Right forelimb (tissue), 1 donor: ENCODE measurements at regions not wholly inside any gene's neighbourhood (a gene's known extent, or its start where the extent isn't known, plus 50 kb on each side); places are given as distances from the start of the nearest gene placed in this dataset.
A peak's percentile ranks its signal among the peaks of the same experiment; 100 is the strongest.

Source experiments
- DNase-seq: peaks from one replicate; pipeline ENCODE4 v3.0.0-alpha.2; 2018

- no peak for DNase-seq
Measured at GRCh38 chr6:22006795-22007194, 290.0 kb downstream of the PRL start.

- no peak for DNase-seq
Measured at GRCh38 chr6:22007469-22007868, 289.4 kb downstream of the PRL start.

GRCh38 chr6:22008248-22008836 lies 288.5 kb downstream of the PRL start:
- no peak for DNase-seq

DNA sequence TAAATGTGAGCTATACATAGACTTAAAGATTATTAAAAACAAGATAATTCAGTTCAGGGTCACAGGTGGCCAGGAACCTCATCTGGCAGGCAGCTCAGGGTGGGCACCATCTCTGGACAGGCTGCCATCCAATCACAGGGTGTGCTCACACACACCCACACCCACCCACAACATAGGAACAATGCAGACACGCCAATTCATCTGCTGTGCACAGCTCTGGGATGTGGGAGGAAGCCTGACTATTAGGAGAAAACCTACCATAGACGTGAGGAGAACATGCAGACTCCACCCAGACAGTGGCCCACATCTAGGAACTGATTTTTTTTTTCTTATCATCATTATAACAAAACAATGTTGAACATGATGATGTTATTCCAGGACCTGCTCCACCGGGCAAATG lies 286.7 kb downstream of the PRL start:
- DNase-seq: no peak

GRCh38 chr6:22015216-22015615 lies 281.6 kb downstream of the PRL start:
- DNase-seq: no peak

DNA sequence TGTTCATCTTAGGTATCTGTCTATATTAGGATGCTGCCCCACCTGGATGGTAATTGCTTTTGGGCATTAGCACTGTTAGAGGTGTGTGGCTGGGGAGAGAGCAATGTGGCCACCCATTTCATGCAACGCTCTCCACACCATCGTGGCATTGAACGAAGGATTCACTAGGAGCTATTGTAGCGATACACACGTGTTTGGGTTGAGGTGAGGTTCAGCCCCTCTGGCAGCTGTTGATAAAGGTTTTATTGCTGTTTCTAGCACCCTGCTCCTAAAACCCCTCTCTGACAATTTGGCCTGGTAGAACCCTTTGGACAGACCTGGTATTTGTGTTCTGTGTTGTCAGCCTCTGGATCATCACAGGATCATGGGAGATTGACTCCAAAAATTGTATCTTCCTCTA lies 280.9 kb downstream of the PRL start:
- DNase-seq: no peak

DNA sequence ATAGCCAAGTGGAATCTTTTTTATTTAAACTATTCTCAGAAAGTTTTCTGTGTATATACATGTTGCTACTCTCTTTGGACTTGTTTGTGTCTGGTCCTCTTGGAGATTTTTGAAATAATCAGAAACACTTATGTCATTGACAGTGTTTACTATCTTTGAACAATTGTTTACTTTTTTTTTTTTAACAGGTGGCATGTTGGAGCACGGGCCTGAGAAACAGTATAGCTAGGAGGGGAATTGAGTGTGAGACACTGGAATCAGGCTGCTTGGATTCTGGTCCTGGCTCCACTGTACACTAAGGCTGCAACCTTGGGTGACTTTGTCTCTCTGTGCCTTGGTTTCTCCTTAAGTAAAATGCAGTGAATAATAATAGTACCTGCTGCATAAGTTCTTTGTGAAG lies 279.6 kb downstream of the PRL start:
- no peak for DNase-seq

DNA sequence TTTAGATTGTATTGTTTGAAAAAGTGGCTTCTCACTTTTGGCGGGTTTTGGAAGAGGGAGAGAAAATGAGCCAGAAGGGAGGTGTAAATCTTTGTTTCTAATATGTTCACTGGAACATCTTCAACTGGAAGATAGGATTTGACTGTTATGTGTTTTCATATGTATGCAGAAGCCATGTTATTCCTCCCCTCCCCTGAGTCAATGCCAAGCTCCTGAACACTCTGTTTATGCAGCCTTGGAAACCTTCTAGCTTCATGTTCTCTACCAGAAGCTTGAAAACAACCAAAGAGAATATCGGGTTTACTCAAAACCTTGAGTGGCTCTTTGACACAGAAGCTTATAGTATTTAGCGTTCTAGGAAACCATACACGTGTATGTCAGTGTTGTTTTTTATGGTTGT lies 279.1 kb downstream of the PRL start:
- DNase-seq: no peak

DNA sequence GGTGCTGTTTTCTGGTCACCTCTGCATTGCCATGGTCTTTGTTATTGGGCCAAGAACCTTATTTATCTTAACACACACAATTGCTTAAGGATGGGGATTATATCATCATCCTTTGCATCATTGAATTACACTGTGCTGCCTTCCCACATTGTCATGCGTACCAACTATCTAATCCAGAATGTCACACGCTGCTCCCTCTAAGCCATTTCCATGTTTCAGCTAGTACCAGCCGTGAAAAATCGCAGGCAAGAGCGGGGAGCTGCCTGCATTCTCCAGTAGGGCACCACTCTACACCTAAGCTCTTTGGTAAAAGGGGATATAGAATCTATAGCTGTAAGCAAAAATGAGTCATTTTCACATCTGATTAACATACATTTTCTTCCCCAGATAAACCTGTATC lies 277.0 kb downstream of the PRL start:
- DNase-seq: no peak

GRCh38 chr6:22020299-22021003 lies 276.4 kb downstream of the PRL start:
- no peak for DNase-seq

- no peak for DNase-seq
Measured at GRCh38 chr6:22021966-22022365, 274.9 kb downstream of the PRL start.

- DNase-seq: no peak
Measured at GRCh38 chr6:22023937-22024336, 272.9 kb downstream of the PRL start.

DNA sequence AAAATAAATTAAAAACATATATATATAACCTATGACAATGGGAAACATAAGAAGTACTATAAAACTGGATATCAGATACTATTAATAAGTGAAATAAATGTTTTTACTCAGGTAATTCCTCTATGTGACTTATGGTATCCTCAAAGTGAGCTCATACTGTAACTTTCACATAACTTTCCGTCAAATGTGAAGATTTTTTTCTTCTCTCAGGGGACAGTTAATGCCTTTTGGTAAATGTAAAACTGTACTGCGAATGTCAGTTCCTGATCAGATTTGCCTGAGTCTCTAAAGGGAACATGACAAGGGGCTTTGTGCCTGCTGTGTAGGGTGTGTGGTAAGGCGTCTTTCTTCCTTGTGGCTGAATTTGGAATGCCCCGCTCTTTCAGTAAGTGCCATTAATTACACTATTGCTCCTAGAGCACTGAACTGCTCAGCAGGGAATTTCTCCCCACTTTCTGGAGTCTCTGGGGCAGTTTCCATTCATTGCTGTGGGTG lies 271.8 kb downstream of the PRL start:
- no peak for DNase-seq

DNA sequence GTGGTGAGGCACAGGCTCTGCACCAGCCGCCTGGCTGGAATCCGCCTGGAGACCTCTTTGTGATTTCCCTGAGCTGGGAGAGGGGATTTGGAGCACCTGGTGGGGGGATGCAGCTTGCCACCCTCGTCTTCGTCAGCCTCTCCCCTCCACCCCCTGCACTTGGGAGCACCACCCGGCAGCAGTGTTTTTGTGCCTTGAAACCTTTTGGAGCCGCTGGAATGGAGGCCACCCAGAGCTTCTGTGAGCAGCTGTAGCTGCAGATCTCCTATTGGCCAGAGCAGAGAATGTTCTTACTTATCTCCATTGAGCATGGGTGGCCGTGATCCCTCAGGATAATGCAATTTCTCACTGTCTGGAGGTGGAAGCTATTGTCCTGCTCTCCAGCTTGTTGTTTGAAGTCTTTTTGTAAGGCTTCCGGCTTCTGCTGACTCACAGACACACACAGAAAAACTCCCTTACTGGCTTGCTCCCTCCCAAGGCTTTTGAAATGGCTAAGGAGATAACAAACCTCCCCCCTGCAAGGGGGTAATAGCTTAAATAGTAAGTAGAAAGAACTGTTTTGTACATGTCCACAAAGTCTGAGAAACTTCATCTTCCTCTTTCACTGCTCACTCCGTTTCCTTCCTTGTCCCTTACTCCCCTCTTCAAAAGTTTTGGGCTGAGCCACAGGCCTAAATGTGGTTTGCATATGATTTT lies 271.2 kb downstream of the PRL start:
- peak; percentile 64 for DNase-seq

- DNase-seq: no peak
Measured at GRCh38 chr6:22026164-22026678, 270.6 kb downstream of the PRL start.

DNA sequence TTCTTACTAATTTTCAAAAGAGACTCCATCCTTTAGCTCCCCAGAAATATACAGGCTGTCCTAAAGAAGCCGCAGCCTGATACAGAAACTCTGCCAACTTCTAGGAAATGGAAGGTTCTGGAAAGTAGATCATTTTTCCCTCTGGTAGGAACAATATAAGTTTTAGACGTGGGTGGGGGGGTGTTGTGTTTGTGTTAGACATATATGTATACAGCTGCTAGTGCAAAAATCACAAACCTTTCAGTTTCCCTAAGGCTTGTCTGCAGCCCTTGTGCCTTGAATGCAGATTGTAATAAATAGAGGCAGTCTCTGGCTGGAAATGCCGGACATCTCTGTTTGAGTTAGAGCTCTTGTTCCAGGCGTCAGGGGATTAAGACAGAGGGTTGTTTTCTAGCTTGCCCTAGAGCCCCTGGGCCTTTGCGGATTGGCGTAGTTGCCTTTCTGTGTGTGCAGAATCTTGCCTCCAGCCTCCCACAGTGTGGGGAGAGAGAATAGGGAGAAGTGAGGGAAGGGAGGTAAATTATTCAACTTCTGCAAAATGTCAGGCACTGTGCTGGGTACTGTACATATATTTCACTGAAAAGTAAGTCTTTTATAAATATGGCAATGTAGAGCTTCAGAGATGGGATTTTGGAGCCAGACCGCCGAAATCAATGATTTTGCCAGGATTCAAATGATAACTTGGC lies 269.7 kb downstream of the PRL start:
- DNase-seq: no peak

- no peak for DNase-seq
Measured at GRCh38 chr6:22028403-22029090, 268.3 kb downstream of the PRL start.

DNA sequence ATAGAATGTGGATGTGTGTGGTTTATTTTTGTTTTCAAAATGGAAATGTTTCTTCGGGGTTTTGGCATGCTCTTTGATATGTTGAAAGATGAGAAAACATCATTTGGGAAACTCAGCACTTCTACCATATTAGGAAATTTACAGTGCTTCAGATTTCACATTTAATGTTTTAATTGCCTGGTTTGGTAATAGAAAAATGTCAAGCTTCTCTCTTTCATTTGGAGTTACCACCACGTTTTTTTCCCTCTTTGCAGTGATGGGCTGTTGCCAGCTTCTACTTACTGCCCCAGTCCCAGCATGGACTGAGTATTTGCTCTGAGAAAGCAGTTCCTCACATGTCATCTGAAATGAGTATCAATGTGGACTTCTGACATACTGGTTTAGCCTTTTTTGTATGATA lies 267.7 kb downstream of the PRL start:
- no peak for DNase-seq

DNA sequence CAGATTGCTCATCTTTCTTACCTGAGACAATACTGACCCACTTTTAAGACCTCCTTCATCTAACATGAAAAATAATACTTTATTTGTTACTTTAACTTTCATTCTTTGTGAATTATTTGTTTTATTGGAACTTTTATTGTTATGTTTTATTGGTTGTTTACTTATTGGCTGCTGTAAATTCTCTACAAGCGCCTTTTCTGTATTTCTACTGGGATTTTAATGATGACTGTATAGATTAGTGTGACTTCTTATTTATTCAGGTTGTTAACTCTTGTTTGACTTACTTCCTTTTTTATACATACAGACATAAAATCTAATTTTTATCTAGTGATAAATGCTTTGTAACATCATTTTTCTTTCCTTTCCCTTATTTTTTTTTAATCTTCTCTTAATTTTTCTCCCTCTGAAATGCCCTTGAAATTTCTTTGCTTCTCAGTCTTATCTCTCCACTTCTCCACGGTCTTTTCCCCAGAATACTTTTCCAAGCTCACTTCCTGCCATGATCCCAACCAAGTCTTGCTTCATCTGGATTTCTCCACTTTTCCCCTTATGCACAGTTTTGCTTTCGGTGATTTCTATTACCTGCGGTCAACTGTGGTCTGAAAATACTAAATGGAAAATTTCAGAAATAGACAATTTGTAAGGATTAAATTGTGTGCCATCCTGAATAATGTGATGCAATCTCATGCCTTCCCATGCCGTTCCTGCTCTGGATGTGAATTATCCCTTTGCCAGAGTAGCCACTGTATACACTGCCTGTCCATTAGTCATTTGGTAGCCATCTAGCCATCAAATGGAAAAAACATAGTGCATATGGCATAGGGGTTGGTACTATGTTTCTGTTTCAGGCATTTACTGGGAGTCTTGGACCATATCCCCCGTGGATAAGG lies 265.9 kb downstream of the PRL start:
- no peak for DNase-seq

DNA sequence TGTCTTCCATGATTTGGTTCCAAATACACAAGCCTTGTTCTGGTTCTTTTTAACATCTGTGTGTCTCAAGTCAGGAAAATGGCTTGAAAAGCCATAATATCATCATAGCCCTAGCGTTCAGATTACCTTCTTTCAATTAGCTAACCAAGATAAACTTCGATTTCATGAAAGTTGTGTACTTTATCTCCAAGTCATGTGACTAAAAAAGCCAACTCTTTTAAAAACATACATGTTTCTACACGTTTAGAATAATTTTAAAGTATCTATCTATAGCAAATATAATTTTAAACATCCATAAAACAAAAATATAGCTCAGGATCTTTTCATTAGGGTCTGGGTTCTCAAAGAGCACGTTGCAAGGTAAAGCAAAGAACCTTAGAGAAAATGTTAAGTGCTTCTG lies 261.1 kb downstream of the PRL start:
- DNase-seq: no peak

GRCh38 chr6:22036275-22036674 lies 260.6 kb downstream of the PRL start:
- no peak for DNase-seq

GRCh38 chr6:22036699-22037098 lies 260.1 kb downstream of the PRL start:
- no peak for DNase-seq
